ENCODE measurements at regions not wholly inside any gene's neighbourhood (a gene's known extent, or its start where the extent isn't known, plus 50 kb on each side); places are given as distances from the start of the nearest gene placed in this dataset.

DNA sequence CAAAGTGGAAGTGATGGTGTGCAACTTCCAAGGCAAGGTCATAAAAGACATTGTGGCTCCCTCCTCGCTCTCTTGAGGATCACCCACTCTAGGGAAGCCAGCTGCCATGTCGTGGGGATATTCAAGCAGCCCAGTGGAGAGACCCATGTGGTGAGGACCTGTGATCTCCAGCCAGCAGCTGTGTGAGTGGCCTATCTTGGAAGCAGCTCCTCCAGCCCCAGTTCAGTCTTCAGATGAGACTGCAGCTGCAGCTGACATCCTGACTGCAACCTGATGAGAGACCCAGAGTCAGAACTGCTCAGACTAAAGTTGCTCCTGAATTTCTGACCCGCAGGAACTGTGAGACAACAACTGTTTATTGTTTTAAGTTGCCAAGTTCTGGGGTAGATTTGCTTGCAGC, 86.4 kb upstream of the GRK3 start:
- ATAC-seq = no peak
- TF ChIP-seq TSHZ2 (CRISPR knock-in tag; IDR thresholded peaks at IDR 0.05) = no peak
- no peak for TF ChIP-seq TOX (CRISPR knock-in tag; IDR thresholded peaks at IDR 0.05; ENCODE audit: borderline replicate concordance)
- no peak for TF ChIP-seq PPARA (CRISPR knock-in tag; IDR thresholded peaks at IDR 0.05; ENCODE audit: borderline replicate concordance)
- no peak for TF ChIP-seq CSDC2 (CRISPR knock-in tag; IDR thresholded peaks at IDR 0.05)
- TF ChIP-seq, protein P1, sequence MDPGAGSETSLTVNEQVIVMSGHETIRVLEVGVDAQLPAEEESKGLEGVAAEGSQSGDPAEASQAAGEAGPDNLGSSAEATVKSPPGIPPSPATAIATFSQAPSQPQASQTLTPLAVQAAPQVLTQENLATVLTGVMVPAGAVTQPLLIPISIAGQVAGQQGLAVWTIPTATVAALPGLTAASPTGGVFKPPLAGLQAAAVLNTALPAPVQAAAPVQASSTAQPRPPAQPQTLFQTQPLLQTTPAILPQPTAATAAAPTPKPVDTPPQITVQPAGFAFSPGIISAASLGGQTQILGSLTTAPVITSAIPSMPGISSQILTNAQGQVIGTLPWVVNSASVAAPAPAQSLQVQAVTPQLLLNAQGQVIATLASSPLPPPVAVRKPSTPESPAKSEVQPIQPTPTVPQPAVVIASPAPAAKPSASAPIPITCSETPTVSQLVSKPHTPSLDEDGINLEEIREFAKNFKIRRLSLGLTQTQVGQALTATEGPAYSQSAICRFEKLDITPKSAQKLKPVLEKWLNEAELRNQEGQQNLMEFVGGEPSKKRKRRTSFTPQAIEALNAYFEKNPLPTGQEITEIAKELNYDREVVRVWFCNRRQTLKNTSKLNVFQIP (CRISPR knock-in tag; IDR thresholded peaks at IDR 0.05; ENCODE audit: borderline replicate concordance, low read depth) = no peak
- no peak for TF ChIP-seq TCF4 (CRISPR knock-in tag; IDR thresholded peaks at IDR 0.05; ENCODE audit: borderline replicate concordance)
- TF ChIP-seq ZNF8 (CRISPR knock-in tag; IDR thresholded peaks at IDR 0.05) = no peak
- no peak for TF ChIP-seq OSR1 (CRISPR knock-in tag; IDR thresholded peaks at IDR 0.05)
- no peak for TF ChIP-seq ZFP3 (CRISPR knock-in tag; IDR thresholded peaks at IDR 0.05)
- TF ChIP-seq, protein P2, sequence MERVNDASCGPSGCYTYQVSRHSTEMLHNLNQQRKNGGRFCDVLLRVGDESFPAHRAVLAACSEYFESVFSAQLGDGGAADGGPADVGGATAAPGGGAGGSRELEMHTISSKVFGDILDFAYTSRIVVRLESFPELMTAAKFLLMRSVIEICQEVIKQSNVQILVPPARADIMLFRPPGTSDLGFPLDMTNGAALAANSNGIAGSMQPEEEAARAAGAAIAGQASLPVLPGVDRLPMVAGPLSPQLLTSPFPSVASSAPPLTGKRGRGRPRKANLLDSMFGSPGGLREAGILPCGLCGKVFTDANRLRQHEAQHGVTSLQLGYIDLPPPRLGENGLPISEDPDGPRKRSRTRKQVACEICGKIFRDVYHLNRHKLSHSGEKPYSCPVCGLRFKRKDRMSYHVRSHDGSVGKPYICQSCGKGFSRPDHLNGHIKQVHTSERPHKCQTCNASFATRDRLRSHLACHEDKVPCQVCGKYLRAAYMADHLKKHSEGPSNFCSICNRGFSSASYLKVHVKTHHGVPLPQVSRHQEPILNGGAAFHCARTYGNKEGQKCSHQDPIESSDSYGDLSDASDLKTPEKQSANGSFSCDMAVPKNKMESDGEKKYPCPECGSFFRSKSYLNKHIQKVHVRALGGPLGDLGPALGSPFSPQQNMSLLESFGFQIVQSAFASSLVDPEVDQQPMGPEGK (CRISPR knock-in tag; IDR thresholded peaks at IDR 0.05; ENCODE audit: borderline replicate concordance) = no peak
- no peak for TF ChIP-seq RARB (CRISPR knock-in tag; IDR thresholded peaks at IDR 0.05)
- TF ChIP-seq GLIS3 (CRISPR knock-in tag; IDR thresholded peaks at IDR 0.05) = no peak
- no peak for TF ChIP-seq ZC3H10 (CRISPR knock-in tag; IDR thresholded peaks at IDR 0.05)
- TF ChIP-seq ZNF70 (CRISPR knock-in tag; IDR thresholded peaks at IDR 0.05) = no peak
- TF ChIP-seq ZNF565 (CRISPR knock-in tag; conservative IDR thresholded peaks at IDR 0.05; ENCODE audit: low read depth) = no peak
- no peak for TF ChIP-seq CREB5 (CRISPR knock-in tag; IDR thresholded peaks at IDR 0.05; ENCODE audit: low read depth)
- TF ChIP-seq ZFP30 (CRISPR knock-in tag; IDR thresholded peaks at IDR 0.05) = no peak
- no peak for TF ChIP-seq ESRRG (CRISPR knock-in tag; IDR thresholded peaks at IDR 0.05)
- no peak for TF ChIP-seq ISL1 (CRISPR knock-in tag; IDR thresholded peaks at IDR 0.05)
- TF ChIP-seq CSRNP3 (CRISPR knock-in tag; IDR thresholded peaks at IDR 0.05) = no peak

DNA sequence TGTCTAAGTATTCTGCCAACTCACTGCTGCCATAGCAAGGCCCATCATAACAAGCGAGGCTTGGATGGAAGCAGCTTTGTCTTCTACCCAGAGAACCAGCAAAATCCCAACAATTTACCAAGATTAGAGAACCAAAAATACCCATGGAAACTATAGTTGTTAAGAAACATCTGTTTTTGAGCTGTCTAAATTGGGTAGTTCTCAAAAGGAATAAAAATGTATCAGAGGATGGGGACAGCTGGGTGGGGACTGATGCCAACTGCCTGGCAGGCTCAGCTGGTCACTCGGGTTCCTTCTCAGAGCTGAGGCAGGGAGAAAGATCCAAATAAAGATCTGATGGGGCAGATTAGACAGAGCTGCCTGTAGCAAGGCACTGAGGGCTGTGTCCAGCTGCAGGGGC, 85.9 kb upstream of the GRK3 start:
- ATAC-seq = no peak
- TF ChIP-seq TCF4 (CRISPR knock-in tag; IDR thresholded peaks at IDR 0.05; ENCODE audit: borderline replicate concordance) (no peak), ARNTL (CRISPR knock-in tag; IDR thresholded peaks at IDR 0.05; ENCODE audit: borderline replicate concordance, low read depth) (no peak), PPARA (CRISPR knock-in tag; IDR thresholded peaks at IDR 0.05; ENCODE audit: borderline replicate concordance) (no peak), ZFP30 (CRISPR knock-in tag; IDR thresholded peaks at IDR 0.05) (no peak), ZNF565 (CRISPR knock-in tag; conservative IDR thresholded peaks at IDR 0.05; ENCODE audit: low read depth) (no peak), ZNF70 (CRISPR knock-in tag; IDR thresholded peaks at IDR 0.05) (no peak), ISL1 (CRISPR knock-in tag; IDR thresholded peaks at IDR 0.05) (no peak), CREB5 (CRISPR knock-in tag; IDR thresholded peaks at IDR 0.05; ENCODE audit: low read depth) (no peak), RARB (CRISPR knock-in tag; IDR thresholded peaks at IDR 0.05) (no peak), BACH2 (CRISPR knock-in tag; IDR thresholded peaks at IDR 0.05; ENCODE audit: borderline replicate concordance) (no peak), GLIS3 (CRISPR knock-in tag; IDR thresholded peaks at IDR 0.05) (no peak), ZC3H10 (CRISPR knock-in tag; IDR thresholded peaks at IDR 0.05) (no peak), CSRNP3 (CRISPR knock-in tag; IDR thresholded peaks at IDR 0.05) (no peak), ZFP3 (CRISPR knock-in tag; IDR thresholded peaks at IDR 0.05) (no peak), TOX (CRISPR knock-in tag; IDR thresholded peaks at IDR 0.05; ENCODE audit: borderline replicate concordance) (no peak)
- TF ChIP-seq, protein P1 (CRISPR knock-in tag; IDR thresholded peaks at IDR 0.05; ENCODE audit: borderline replicate concordance, low read depth) = no peak
